ENCODE measurements at regions not wholly inside any gene's neighbourhood (a gene's known extent, or its start where the extent isn't known, plus 50 kb on each side); places are given as distances from the start of the nearest gene placed in this dataset.

GRCh38 chr10:58087896-58088295 is 179.8 kb downstream of the IPMK start:
- ATAC-seq (no peak), DNase-seq (ENCODE audit: low spot score) (no peak)
- Mint-ChIP-seq H3K4me1 (ENCODE audit: low read depth in 2 of 2) (no peaks in the 10 kb centered on the region), H3K27ac (no peak overlapping the region), H3K4me3 (no peak overlapping the region), H3K36me3 (no peaks in the 10 kb centered on the region), H3K9me3 (peaks cover 2% of the 10 kb centered on the region), H3K27me3 (peaks cover 6 to 8% of the 10 kb centered on the region in 2 donors)

GRCh38 chr10:58086763-58087150 is 180.9 kb downstream of the IPMK start:
- no peaks in the 10 kb centered on the region for H3K4me1 Mint-ChIP-seq (ENCODE audit: low read depth in 2 of 2)
- no peaks in the 10 kb centered on the region for H3K36me3 Mint-ChIP-seq
- H3K27me3 Mint-ChIP-seq = peaks cover 6 to 8% of the 10 kb centered on the region in 2 donors
- no peak overlapping the region for H3K27ac Mint-ChIP-seq
- H3K9me3 Mint-ChIP-seq = peaks cover 2% of the 10 kb centered on the region
- no peak overlapping the region for H3K4me3 Mint-ChIP-seq
- no peak for ATAC-seq
- no peak for DNase-seq (ENCODE audit: low spot score)

DNA sequence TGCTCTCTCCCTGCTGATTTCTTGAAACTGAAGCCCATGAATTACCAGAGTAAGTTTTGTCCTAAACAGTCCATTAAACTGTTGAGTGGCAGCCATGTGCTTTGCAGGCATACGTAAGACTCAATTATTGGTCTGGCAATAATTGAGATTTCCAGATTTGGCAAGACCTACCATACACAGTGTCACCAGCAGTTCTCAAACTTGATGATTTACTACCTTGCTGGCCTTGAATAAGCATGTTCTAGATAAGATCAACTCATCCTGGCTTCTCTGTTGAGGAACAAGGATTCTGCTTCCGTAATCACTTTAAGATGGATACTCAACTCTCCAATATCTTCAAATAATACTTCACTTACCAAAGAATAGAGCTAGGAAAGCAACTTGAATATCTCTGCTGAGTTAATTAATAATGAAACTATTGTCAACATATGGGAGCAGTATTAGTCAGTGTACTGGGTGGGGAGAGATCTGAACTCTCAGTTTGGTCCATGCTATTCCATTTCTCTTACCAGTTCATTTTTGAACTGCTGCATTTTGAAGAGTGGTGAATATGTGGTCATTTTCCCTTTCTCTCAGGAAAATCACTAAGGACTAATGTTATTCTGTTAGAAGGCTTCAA is 181.4 kb downstream of the IPMK start:
- Mint-ChIP-seq H3K27ac (no peak overlapping the region), H3K36me3 (no peaks in the 10 kb centered on the region), H3K4me3 (no peak overlapping the region), H3K9me3 (peaks cover 2% of the 10 kb centered on the region), H3K27me3 (peaks cover 6 to 8% of the 10 kb centered on the region in 2 donors), H3K4me1 (ENCODE audit: low read depth in 2 of 2) (no peaks in the 10 kb centered on the region)
- ATAC-seq = no peak
- DNase-seq (ENCODE audit: low spot score) = no peak

- H3K27me3 Mint-ChIP-seq = no peaks in the 10 kb centered on the region
- H3K36me3 Mint-ChIP-seq = no peaks in the 10 kb centered on the region
- DNase-seq (ENCODE audit: low spot score) (no peak), ATAC-seq (no peak)
- no peaks in the 10 kb centered on the region for H3K4me1 Mint-ChIP-seq (ENCODE audit: low read depth in 2 of 2)
- H3K9me3 Mint-ChIP-seq = peaks cover 2% of the 10 kb centered on the region
- no peak overlapping the region for H3K4me3 Mint-ChIP-seq
- H3K27ac Mint-ChIP-seq = no peak overlapping the region
Observed at GRCh38 chr10:58082248-58082647, 185.4 kb downstream of the IPMK start.

DNA sequence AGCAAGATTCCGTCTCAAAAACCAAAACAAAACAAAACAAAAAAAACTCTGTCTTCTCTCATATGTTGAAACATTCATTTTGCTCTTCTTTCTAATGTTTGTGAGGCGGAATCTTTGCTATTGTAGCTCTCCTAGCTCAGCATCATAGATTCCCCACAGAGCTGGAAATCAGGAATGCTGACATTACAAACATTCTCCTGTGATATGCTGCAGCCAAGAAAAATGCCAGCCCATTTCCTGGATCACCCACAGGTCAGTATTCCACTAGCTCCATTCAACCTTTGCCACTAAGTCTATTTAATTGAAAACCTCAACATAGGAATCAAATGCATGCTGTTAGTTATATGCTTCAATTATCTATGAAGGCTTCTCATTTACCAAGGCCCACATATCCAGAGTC is 186.3 kb downstream of the IPMK start:
- Mint-ChIP-seq H3K27ac (no peak overlapping the region), H3K27me3 (no peaks in the 10 kb centered on the region)
- no peak for DNase-seq (ENCODE audit: low spot score)

DNA sequence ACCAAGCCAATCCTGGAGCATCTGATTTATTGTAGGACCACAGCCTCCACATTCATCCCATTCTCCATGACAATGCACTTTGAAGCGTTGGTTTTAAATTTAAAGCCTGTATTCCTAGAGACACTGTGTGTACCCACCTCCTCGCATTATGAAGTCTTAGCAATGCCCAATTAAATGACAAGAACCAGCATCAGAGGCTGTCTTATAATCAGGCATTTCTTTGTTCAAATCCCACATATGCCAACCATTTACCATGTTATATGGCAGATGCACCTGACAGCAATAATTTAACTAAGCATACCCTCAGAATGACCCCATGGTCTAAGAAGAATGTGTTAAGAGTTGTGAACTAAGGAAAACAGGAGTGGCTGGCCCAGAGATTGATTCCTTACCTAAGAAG is 188.2 kb downstream of the IPMK start:
- peaks cover 2% of the 10 kb centered on the region for H3K9me3 Mint-ChIP-seq
- no peaks in the 10 kb centered on the region for H3K27me3 Mint-ChIP-seq
- no peaks in the 10 kb centered on the region for H3K36me3 Mint-ChIP-seq
- no peak overlapping the region for H3K27ac Mint-ChIP-seq
- DNase-seq (ENCODE audit: low spot score) (no peak), ATAC-seq (no peak)
- no peaks in the 10 kb centered on the region for H3K4me1 Mint-ChIP-seq (ENCODE audit: low read depth in 2 of 2)
- H3K4me3 Mint-ChIP-seq = no peak overlapping the region

More for the DNA sequence above, 186.3 kb downstream of the IPMK start:
- Mint-ChIP-seq H3K4me1 (ENCODE audit: low read depth in 2 of 2) (no peaks in the 10 kb centered on the region), H3K36me3 (no peaks in the 10 kb centered on the region), H3K4me3 (no peak overlapping the region), H3K9me3 (peaks cover 2% of the 10 kb centered on the region)
- no peak for ATAC-seq

DNA sequence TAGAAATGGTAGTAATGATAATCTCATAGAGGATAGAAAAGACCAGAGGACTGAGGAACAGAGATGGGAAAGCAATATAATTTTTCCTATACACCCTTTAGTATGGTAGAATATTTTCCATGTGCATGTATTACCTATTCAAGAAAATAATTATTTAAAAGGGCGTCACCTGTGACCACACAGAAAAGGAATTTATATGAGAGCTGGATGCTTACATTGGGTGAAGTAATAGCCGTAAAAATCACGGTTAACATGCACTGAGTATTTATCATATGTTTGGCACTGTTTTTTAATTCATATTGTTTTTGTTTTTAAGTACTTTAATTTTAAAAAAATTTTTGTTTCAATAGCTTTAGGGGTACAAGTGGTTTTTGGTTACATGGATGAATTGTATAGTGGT is 195.1 kb downstream of the IPMK start:
- H3K27me3 Mint-ChIP-seq = peaks cover 0 to 10% of the 10 kb centered on the region in 2 donors
- no peak overlapping the region for H3K4me3 Mint-ChIP-seq
- no peak overlapping the region for H3K27ac Mint-ChIP-seq
- no peaks in the 10 kb centered on the region for H3K9me3 Mint-ChIP-seq
- H3K36me3 Mint-ChIP-seq = no peaks in the 10 kb centered on the region
- no peaks in the 10 kb centered on the region for H3K4me1 Mint-ChIP-seq (ENCODE audit: low read depth in 2 of 2)
- ATAC-seq = no peak
- no peak for DNase-seq (ENCODE audit: low spot score)

DNA sequence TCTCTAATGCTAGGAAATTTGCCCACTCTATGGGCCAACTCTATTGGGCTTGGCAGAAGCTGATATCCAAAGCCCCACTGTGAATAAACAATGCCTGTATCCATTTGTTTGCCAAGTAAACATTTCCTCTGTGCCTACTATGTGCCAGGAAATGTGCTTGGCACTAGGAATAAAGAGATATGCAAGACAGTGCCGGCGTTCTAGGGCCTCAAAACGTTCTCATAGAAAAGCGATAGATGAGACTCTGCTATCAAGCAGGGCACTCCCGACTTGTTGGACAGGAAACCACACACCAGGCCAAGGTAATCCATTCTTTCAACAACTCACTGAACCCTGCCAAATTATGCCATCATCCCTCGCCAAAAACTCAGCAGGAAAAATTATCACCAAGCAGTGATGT is 196.7 kb downstream of the IPMK start:
- no peak overlapping the region for H3K4me3 Mint-ChIP-seq
- H3K27ac Mint-ChIP-seq = no peak overlapping the region
- no peaks in the 10 kb centered on the region for H3K36me3 Mint-ChIP-seq
- H3K27me3 Mint-ChIP-seq = peaks cover 0 to 10% of the 10 kb centered on the region in 2 donors
- no peak for DNase-seq (ENCODE audit: low spot score)
- no peaks in the 10 kb centered on the region for H3K9me3 Mint-ChIP-seq
- no peaks in the 10 kb centered on the region for H3K4me1 Mint-ChIP-seq (ENCODE audit: low read depth in 2 of 2)
- ATAC-seq = no peak

DNA sequence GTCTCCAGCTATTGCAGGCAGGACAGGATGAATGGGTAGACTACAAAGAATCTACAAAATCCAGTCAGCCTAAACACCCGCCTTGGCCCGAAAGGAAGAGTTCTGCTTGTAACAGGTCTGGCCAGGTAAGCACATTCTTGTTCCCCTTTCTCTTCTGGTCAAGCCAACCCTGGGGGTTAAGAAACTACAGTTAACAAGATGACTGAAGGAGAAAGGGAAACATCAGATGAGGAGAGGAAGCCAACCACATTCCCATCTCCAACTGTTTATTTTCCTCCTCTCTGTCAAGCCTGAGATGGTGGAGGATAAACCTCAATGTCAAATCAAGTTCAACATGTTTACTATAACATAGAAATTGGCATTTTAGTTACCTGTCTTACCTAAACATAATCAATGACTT is 198.9 kb downstream of the IPMK start:
- Mint-ChIP-seq H3K36me3 (no peaks in the 10 kb centered on the region), H3K4me1 (ENCODE audit: low read depth in 2 of 2) (no peaks in the 10 kb centered on the region), H3K27me3 (peaks cover 0 to 10% of the 10 kb centered on the region in 2 donors), H3K4me3 (no peak overlapping the region), H3K27ac (no peak overlapping the region), H3K9me3 (no peaks in the 10 kb centered on the region)
- DNase-seq (ENCODE audit: low spot score) = no peak
- no peak for ATAC-seq

DNA sequence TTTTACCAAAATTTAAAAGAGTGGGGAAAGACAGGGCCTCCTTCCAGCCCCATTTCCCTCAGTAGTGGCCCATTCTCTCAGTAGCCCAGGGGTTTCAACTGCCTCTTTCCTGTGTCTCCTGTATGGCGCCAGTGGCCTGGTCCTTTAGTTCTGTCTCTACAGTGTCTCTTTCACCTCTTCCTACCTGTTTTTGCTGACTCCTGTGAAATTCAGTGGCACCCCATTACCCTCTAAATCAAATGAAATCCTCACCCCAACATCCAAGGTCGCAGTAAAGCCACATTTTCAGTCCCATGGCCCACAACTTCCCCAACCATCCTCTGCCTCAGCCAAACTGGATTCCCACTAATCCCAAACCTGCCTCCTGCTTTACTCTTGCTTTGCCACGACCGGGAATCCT is 200.7 kb downstream of the IPMK start:
- no peaks in the 10 kb centered on the region for H3K9me3 Mint-ChIP-seq

GRCh38 chr10:58066126-58066525 is 201.6 kb downstream of the IPMK start:
- H3K27me3 Mint-ChIP-seq = peaks cover 3 to 10% of the 10 kb centered on the region in 2 donors
- no peaks in the 10 kb centered on the region for H3K4me1 Mint-ChIP-seq (ENCODE audit: low read depth in 2 of 2)
- DNase-seq (ENCODE audit: low spot score) = no peak
- H3K9me3 Mint-ChIP-seq = no peaks in the 10 kb centered on the region
- no peak overlapping the region for H3K4me3 Mint-ChIP-seq
- H3K36me3 Mint-ChIP-seq = no peaks in the 10 kb centered on the region
- no peak overlapping the region for H3K27ac Mint-ChIP-seq
- no peak for ATAC-seq

More for the DNA sequence above, 200.7 kb downstream of the IPMK start:
- Mint-ChIP-seq H3K4me3 (no peak overlapping the region), H3K27me3 (peaks cover 0 to 10% of the 10 kb centered on the region in 2 donors), H3K36me3 (no peaks in the 10 kb centered on the region), H3K27ac (no peak overlapping the region), H3K4me1 (ENCODE audit: low read depth in 2 of 2) (no peaks in the 10 kb centered on the region)
- DNase-seq (ENCODE audit: low spot score) = no peak
- no peak for ATAC-seq

- no peaks in the 10 kb centered on the region for H3K9me3 Mint-ChIP-seq
- DNase-seq (ENCODE audit: low spot score) = no peak
- H3K27me3 Mint-ChIP-seq = peaks cover 3 to 10% of the 10 kb centered on the region in 2 donors
- H3K4me1 Mint-ChIP-seq (ENCODE audit: low read depth in 2 of 2) = no peaks in the 10 kb centered on the region
- ATAC-seq = no peak
- H3K4me3 Mint-ChIP-seq = no peak overlapping the region
- no peaks in the 10 kb centered on the region for H3K36me3 Mint-ChIP-seq
- no peak overlapping the region for H3K27ac Mint-ChIP-seq
Observed at GRCh38 chr10:58065529-58065815, 202.2 kb downstream of the IPMK start.

- no peak for DNase-seq (ENCODE audit: low spot score)
- Mint-ChIP-seq H3K4me3 (no peak overlapping the region), H3K36me3 (no peaks in the 10 kb centered on the region), H3K4me1 (ENCODE audit: low read depth in 2 of 2) (no peaks in the 10 kb centered on the region), H3K9me3 (no peaks in the 10 kb centered on the region), H3K27me3 (peaks cover 3 to 10% of the 10 kb centered on the region in 2 donors), H3K27ac (no peak overlapping the region)
- no peak for ATAC-seq
Observed at GRCh38 chr10:58064714-58065528, 202.8 kb downstream of the IPMK start.

GRCh38 chr10:58063861-58064480 is 203.7 kb downstream of the IPMK start:
- Mint-ChIP-seq H3K27me3 (peaks cover 3 to 10% of the 10 kb centered on the region in 2 donors), H3K27ac (no peak overlapping the region), H3K4me3 (no peak overlapping the region), H3K4me1 (ENCODE audit: low read depth in 2 of 2) (no peaks in the 10 kb centered on the region), H3K36me3 (no peaks in the 10 kb centered on the region), H3K9me3 (no peaks in the 10 kb centered on the region)
- no peak for ATAC-seq
- no peak for DNase-seq (ENCODE audit: low spot score)
